ENCODE measurements at regions not wholly inside any gene's neighbourhood (a gene's known extent, or its start where the extent isn't known, plus 50 kb on each side); places are given as distances from the start of the nearest gene placed in this dataset.
A peak's percentile ranks its signal among the peaks of the same experiment; 100 is the strongest.

DNA sequence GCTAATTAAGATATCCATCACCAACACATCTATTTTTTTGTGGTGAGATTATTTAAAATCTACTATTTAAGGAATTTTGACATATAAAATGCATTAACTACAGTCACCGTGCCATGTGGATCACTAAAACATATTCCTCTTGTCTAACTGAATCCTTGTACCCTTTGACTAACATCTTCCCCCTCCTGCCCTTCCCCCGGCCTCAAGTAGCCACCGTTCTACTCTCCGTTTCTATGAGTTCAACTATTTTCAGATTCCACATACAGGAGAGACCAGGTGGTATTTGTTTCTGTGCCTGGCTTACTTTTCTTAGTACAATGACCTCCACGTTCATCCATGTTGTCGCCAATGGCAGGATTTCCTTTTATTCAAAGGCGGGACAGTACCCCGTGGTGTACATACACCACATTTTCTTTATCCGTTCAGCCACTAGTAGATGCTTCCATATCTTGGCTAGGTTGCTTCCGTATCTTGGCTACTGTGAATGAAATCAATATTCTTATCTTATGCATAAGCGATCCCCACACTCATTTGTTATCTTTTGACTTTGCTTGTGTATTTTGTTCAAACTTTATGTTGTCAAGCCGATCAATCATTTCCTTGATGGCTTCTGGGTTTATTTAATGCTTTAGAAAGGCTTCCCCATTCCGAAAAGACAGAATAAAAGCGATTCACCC, 134.7 kb downstream of the KCNJ12 start:
- intact Hi-C loops (cut with DNase I; ENCODE audit: low total_unique reads) (loop anchor here (2.0 to 10.0 kb wide), 2 partner anchors 58 to 226 kb away; partner anchors contain the start of gene MAP2K3), in situ Hi-C loops (cut with MboI; ENCODE audit: low pct_ligation_motif_present in 1 of 4, low pct_unique_long_range_greater_than_20kb in 1 of 4, low sequenced_read_pairs in 3 of 4) (loop anchor here (5.0 to 25.0 kb wide), 6 partner anchors 49 to 399 kb away; partner anchors contain the start of genes DHRS7B (in 1 of the 4) and NATD1 (in 1 of the 4))
- WGBS, 2 donors (ENCODE audit: low coverage in 1 of 2): 39 to 40% methylated on average over 11 to 14 of the region's 14 CpGs
- no peaks in the 10 kb centered on the region for H3K9me3 ChIP-seq
- peaks cover 7% of the 10 kb centered on the region for H3K27me3 ChIP-seq
- TF ChIP-seq POLR2A (IDR thresholded peaks at IDR 0.05): no peak
- TF ChIP-seq EP300 (IDR thresholded peaks at IDR 0.05; ENCODE audit: low read depth): no peak
- no peak for TF ChIP-seq POLR2AphosphoS5 (IDR thresholded peaks at IDR 0.05)
- TF ChIP-seq, protein P1, sequence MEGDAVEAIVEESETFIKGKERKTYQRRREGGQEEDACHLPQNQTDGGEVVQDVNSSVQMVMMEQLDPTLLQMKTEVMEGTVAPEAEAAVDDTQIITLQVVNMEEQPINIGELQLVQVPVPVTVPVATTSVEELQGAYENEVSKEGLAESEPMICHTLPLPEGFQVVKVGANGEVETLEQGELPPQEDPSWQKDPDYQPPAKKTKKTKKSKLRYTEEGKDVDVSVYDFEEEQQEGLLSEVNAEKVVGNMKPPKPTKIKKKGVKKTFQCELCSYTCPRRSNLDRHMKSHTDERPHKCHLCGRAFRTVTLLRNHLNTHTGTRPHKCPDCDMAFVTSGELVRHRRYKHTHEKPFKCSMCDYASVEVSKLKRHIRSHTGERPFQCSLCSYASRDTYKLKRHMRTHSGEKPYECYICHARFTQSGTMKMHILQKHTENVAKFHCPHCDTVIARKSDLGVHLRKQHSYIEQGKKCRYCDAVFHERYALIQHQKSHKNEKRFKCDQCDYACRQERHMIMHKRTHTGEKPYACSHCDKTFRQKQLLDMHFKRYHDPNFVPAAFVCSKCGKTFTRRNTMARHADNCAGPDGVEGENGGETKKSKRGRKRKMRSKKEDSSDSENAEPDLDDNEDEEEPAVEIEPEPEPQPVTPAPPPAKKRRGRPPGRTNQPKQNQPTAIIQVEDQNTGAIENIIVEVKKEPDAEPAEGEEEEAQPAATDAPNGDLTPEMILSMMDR (IDR thresholded peaks at IDR 0.05): no peak
- DNase-seq: no peak
- H3K36me3 ChIP-seq: no peaks in the 10 kb centered on the region
- H3K4me1 ChIP-seq: peaks cover 0 to 20% (median 4%) of the 10 kb centered on the region in 4 donors
- H3K4me3 ChIP-seq: peak overlapping the region; percentile 34 to 70 (median 40)
- H3K27ac ChIP-seq: peak overlapping the region; percentile 45 to 55 (median 53)

GRCh38 chr17:21511363-21512195, 135.4 kb downstream of the KCNJ12 start:
- in situ Hi-C loops (cut with MboI; ENCODE audit: low pct_ligation_motif_present in 1 of 4, low pct_unique_long_range_greater_than_20kb in 1 of 4, low sequenced_read_pairs in 3 of 4): loop anchor here (5.0 to 25.0 kb wide), 6 partner anchors 49 to 399 kb away; partner anchors contain the start of genes DHRS7B (in 1 of the 4) and NATD1 (in 1 of the 4)
- H3K9me3 ChIP-seq: no peaks in the 10 kb centered on the region
- peak overlapping the region; percentile 34 to 70 (median 40) for H3K4me3 ChIP-seq
- no peaks in the 10 kb centered on the region for H3K36me3 ChIP-seq
- 0 to 6% methylated on average over 3 to 52 of the region's 78 CpGs for WGBS, 2 donors (ENCODE audit: low coverage in 1 of 2)
- TF ChIP-seq EP300 (IDR thresholded peaks at IDR 0.05; ENCODE audit: low read depth) (no peak), POLR2AphosphoS5 (IDR thresholded peaks at IDR 0.05) (no peak), POLR2A (IDR thresholded peaks at IDR 0.05) (no peak)
- TF ChIP-seq, protein P1 (IDR thresholded peaks at IDR 0.05): peak; percentile 69 to 82 (median 73)
- peak; percentile 85 for DNase-seq
- intact Hi-C loops (cut with DNase I; ENCODE audit: low total_unique reads): loop anchor here (2.0 to 10.0 kb wide), 3 partner anchors 53 to 227 kb away; partner anchors contain the start of gene MAP2K3
- H3K4me1 ChIP-seq: peaks cover 0 to 20% (median 4%) of the 10 kb centered on the region in 4 donors
- peak overlapping the region; percentile 45 to 55 (median 53) for H3K27ac ChIP-seq
- peaks cover 7% of the 10 kb centered on the region for H3K27me3 ChIP-seq

DNA sequence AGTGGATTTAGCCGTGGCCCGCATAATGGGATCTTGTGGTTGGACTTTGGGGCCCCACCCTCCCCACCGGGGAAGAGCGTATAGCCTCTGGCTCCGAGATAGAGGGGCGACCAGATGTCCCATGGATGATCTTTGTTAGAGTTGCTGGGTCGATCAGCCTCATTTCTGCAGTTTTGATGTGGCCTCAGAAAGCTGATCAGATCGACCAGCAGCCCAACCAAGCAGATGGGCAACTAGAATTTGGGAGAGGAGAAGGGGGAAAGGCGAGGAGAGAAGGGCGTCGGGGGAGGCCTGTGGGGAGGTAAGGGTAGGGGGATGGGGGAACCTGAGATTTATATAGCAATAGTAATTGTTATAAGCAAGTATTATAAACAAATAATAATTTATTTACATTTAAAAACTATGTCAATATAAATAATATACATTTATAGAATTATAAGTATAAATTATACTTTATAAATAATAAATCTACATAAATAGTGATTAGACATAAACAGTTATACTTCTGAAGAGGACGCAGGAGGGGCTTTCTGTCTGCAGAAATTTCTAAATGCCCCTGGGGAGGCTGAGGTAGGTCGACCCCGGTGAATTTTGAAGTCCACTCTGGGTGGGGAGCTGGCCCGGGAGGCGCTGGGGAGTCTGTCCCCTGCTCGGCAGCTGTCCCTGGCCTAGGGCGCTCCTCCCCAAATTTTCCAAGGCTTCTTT, 136.3 kb downstream of the KCNJ12 start:
- Histone ChIP-seq H3K4me3 (peak overlapping the region in 1 of 4 donors; percentile 25), H3K27ac (no peak overlapping the region), H3K27me3 (peaks cover 7% of the 10 kb centered on the region), H3K9me3 (no peaks in the 10 kb centered on the region), H3K36me3 (no peaks in the 10 kb centered on the region), H3K4me1 (peaks cover 0 to 20% (median 4%) of the 10 kb centered on the region in 4 donors)
- WGBS, 2 donors (ENCODE audit: low coverage in 1 of 2): 51 to 60% methylated on average over 6 to 17 of the region's 18 CpGs
- intact Hi-C loops (cut with DNase I; ENCODE audit: low total_unique reads): loop anchor here (2.0 to 10.0 kb wide), 2 partner anchors 54 to 228 kb away; partner anchors contain the start of gene MAP2K3
- in situ Hi-C loops (cut with MboI; ENCODE audit: low pct_ligation_motif_present in 1 of 4, low pct_unique_long_range_greater_than_20kb in 1 of 4, low sequenced_read_pairs in 3 of 4): loop anchor here (5.0 to 25.0 kb wide), 6 partner anchors 50 to 400 kb away; partner anchors contain the start of genes DHRS7B (in 1 of the 4) and NATD1 (in 1 of the 4)
- TF ChIP-seq, protein P1 (IDR thresholded peaks at IDR 0.05): no peak
- TF ChIP-seq POLR2AphosphoS5 (IDR thresholded peaks at IDR 0.05) (no peak), EP300 (IDR thresholded peaks at IDR 0.05; ENCODE audit: low read depth) (no peak), POLR2A (IDR thresholded peaks at IDR 0.05) (no peak)
- DNase-seq: no peak
